AG09309 (cell line): ENCODE measurements at regions not wholly inside any gene's neighbourhood (a gene's known extent, or its start where the extent isn't known, plus 50 kb on each side); places are given as distances from the start of the nearest gene placed in this dataset.

Experiments
- DNase-seq: peaks from one replicate; pipeline ENCODE4 v3.0.0-alpha.2; 2010; ENCODE audit warnings: low read depth
- H3K4me3 ChIP-seq: 2 replicates; pipeline ENCODE4 v1.5.1; 2011; ENCODE audit warnings: mild to moderate bottlenecking, low read depth, low read length, moderate library complexity; ENCODE audit not compliant: control insufficient read depth
- CTCF ChIP-seq: IDR thresholded peaks from 2 replicates; pipeline ENCODE4 v1.5.1; 2011; ENCODE audit warnings: mild to moderate bottlenecking, low read depth, low read length, inconsistent platforms; ENCODE audit not compliant: insufficient read depth, control insufficient read depth; ENCODE audit errors: missing control alignments

GRCh38 chr1:59170659-59171058 is 126.2 kb upstream of the FGGY start:
- TF ChIP-seq CTCF: no peak
- no peak overlapping the region for H3K4me3 ChIP-seq
- no peak for DNase-seq

DNA sequence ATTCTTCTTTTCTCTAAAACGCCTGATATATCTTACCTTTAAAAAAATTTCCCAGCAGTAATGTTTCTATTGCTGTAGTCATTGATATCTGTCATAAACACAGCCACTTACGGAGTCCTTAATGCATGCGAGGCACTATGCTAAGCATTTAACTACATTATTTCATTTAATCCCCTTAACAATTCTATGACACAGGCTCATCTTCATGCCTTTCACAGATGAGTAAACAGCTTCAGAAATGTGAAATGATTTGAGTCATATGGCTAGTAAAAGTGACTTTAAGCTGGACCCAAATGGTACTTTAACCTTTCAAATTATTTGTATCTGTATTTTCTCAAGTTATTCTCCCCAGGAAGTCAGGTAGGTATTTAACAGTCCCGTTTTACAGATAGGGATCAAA is 125.1 kb upstream of the FGGY start:
- no peak for DNase-seq
- TF ChIP-seq CTCF: no peak
- no peak overlapping the region for H3K4me3 ChIP-seq

DNA sequence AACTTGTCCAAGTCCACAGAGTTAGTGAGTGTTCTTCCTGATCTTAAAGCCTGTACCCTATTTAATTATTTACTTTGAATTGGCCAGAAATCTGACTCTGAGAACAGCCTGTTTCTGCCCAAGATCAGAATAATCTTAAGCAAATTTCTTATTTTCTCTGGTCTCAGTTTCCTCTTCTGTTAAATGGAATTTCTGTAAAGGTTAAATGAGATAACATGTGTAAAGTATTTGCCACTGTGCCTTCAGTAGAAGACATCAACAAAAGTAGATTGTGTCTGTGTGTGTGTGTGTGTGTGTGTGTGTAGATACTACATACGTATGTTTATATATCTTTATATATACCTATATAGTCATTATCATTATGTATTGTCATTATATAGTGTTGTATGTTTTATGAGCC is 124.2 kb upstream of the FGGY start:
- DNase-seq: no peak
- TF ChIP-seq CTCF: no peak
- H3K4me3 ChIP-seq: no peak overlapping the region

DNA sequence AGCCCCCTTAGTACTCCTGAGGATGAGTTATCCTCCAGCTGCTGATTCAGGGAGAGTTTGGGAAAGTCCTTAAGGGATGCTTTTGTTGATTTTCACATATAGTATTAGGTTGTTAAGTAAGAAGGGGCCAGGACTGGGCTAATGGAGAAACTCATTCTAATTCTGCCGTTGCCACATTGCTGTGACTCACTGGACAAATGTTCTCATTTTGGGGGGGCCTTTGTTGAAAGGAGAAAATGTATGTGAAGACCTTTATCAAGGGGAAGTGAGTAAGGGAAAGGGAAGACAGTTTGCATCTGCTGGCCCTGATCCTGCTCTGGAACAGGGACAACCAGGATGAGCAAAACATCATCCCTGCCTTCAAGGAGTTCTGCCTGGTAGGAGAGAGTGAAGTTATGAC is 123.2 kb upstream of the FGGY start:
- no peak overlapping the region for H3K4me3 ChIP-seq
- DNase-seq: no peak
- no peak for TF ChIP-seq CTCF

- no peak overlapping the region for H3K4me3 ChIP-seq
- no peak for DNase-seq
- TF ChIP-seq CTCF: no peak
These were observed 120.4 kb upstream of the FGGY start for GRCh38 chr1:59176471-59176870.

DNA sequence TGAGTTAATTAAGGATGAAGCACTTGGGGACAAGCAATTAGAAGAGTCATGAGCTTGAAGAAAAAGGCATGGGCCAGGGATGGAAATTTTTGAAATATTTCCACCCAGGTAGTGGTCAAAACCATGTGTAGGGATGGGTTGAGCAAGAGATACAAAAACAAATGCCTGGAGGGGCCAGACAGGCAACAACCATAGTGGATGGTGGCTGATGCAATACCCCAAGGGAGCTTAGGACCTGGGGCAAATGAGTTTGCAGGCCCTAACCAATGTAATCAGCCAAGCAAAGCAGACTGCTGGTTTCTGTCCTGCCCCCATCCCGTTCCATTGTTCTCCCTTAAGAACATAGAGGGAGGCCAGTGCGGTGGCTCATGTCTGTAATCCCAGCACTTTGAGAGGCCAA is 119.1 kb upstream of the FGGY start:
- TF ChIP-seq CTCF: no peak
- DNase-seq: no peak

DNA sequence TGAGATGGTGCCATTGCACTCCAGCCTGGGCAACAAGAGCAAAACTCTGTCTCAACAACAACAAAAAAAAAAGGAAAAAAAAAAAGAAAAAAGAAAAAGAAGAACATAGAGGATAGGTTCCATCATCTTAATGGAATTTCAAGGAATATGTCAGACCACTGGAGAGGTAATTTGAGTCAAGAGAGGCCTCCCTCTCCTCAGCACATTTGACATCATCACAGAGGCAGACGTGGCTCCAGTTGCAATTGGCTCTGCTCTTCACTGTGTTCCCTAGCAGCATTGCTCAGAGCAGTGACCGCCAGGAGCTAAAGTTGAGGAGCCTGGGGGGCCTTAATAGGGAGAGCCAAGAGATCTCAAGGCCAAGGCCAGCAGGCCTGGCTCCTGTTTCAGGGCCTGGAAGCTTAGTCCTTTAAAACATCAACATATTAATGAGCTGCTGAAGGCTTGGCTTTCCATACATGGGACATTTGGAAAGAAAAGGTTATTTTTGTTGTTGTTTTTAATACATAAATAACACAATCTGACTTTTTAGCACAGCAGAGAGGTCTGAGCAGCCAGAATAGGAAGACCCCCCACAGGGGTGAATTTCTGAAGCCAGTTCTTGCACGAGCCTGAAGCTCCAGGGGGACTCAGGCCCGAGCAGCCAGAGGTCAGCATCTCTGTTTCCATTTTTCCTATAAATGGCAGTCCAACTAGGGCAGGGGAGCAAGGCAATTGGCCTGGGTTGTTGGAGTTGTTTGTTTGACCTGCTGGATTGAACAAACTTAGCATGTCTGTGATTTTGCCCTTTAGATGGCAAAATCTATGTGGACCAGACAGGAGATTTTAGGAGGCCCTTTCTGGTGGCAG is 118.3 kb upstream of the FGGY start:
- H3K4me3 ChIP-seq: no peak overlapping the region
- no peak for TF ChIP-seq CTCF
- no peak for DNase-seq

More for the DNA sequence above, 119.1 kb upstream of the FGGY start:
- no peak overlapping the region for H3K4me3 ChIP-seq
